Pancreas (tissue), 10 donors: ENCODE measurements at regions not wholly inside any gene's neighbourhood (a gene's known extent, or its start where the extent isn't known, plus 50 kb on each side); places are given as distances from the start of the nearest gene placed in this dataset.
"Not testable (repeated sequence)": the region's sequence is repeated elsewhere in the genome, so short reads cannot be mapped to it uniquely, and the experiment has no call there.

Experiments used
- ATAC-seq, 4 donors: fragments of 200-7000 bp; cut with Tn5 transposase; one replicate each; pipeline versions ENCODE4 v1.8.0 to v1.9.1; 2020; ENCODE audit warnings: mild to moderate bottlenecking in 4 of 4, moderate library complexity in 4 of 4
- DNase-seq, 6 donors: peaks; one replicate each; pipeline ENCODE4 v3.0.0-alpha.2; 2020
- FAIRE-seq: peaks from 2 replicates; lab custom pipeline; 2012; peaks lifted over from hg19 to GRCh38; lab: Jason Lieb, UNC
- H3K27ac ChIP-seq, 4 donors: fragments of 200-600 bp; sonication (generic); 1 replicate in 3 of 4; 2 replicates in 1 of 4; pipeline versions ENCODE4 v1.5.0 to v1.8.0; 2020
- H3K27me3 ChIP-seq, 4 donors: fragments of 200-600 bp; one replicate each; pipeline ENCODE4 v1.8.0; 2021
- H3K36me3 ChIP-seq, 3 donors: fragments of 200-600 bp; sonication (generic) in 1 of 3; one replicate each; pipeline versions ENCODE4 v1.5.0 to v1.8.0; 2020 to 2021
- H3K4me1 ChIP-seq, 3 donors: fragments of 200-600 bp; one replicate each; pipeline ENCODE4 v1.8.0; 2021
- H3K4me3 ChIP-seq, 4 donors: fragments of 200-600 bp; sonication (generic) in 2 of 4; one replicate each; pipeline versions ENCODE4 v1.5.0 to v1.8.0; 2020 to 2021
- H3K9me3 ChIP-seq, 4 donors: fragments of 200-600 bp; one replicate each; pipeline ENCODE4 v1.8.0; 2021
- CTCF ChIP-seq, 4 donors: fragments of 200-600 bp; sonication (generic) in 3 of 4; IDR thresholded peaks; one replicate each; pipeline versions ENCODE4 v1.5.0 to v1.8.0; 2021; ENCODE audit warnings: antibody characterized with exemption in 4 of 4
- WGBS, 2 donors: extraction: QIAGEN DNeasy Blood & Tissue Kit; methylation state at CpG; one replicate each; pipeline ENCODE4 v1.1.7; 2013; 5-methylcytosine and 5-hydroxymethylcytosine counted together
- intact Hi-C, 3 donors: fragments of 100-400 bp; cut with DNase I; formaldehyde crosslinking; loops; one replicate each; pipeline versions ENCODE4 v1.11.1 to v1.14.2; 2022
- donor health status: healthy with polysubstance abuse.
- donor health status: DM: no; HTN: no; CAD: no; lungs with moderate emphysema.
- donor health status: DM: no; HTN: no; CAD: no.
- donor health status: control.
- donor health status: control.
- donor health status: Bipolar disorder and iron deficiency.
- donor health status: DM: yes; HTN: yes; CAD: no.
- donor health status: DM: no; HTN: no; CAD: no.
- donor health status: DM: no; HTN: no; CAD: no.
- donor health status: DM: yes; HTN: yes; CAD: no.

DNA sequence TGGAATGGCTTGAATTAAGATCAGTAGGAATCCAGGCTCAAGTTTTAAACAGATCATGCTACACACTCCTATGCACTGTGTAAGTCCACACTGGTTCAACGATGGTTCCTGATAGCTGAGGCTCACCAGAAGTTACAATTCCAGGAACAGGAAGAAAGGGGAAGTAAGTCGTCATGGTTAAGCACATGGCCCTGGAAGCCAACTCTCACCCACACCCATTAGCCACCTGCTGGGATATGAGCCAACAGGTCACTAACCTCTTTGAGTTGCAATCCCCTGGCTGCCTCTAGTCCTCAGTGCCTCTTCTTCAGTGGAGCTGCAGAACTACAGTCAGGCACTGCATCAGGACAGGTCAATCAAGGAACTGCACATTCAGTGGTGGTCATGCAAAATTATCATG lies 133.5 kb downstream of the TMEM182 start:
- Histone ChIP-seq H3K36me3 (no peaks in the 10 kb centered on the region), H3K4me1 (no peaks in the 10 kb centered on the region), H3K27ac (no peak overlapping the region), H3K9me3 (peaks cover 0 to 3% (median 0%) of the 10 kb centered on the region in 4 donors), H3K4me3 (no peak overlapping the region), H3K27me3 (no peaks in the 10 kb centered on the region)
- intact Hi-C loops = no loop called here
- ATAC-seq = no peak
- no peak for TF ChIP-seq CTCF (IDR thresholded peaks at IDR 0.05)
- 49 to 67% methylated on average over 2 of the region's 2 CpGs for WGBS, 2 donors
- no peak for DNase-seq
- FAIRE-seq = no peak

GRCh38 chr2:102909240-102909639 lies 147.4 kb downstream of the TMEM182 start:
- H3K27me3 ChIP-seq, H3K9me3 ChIP-seq, H3K4me3 ChIP-seq, FAIRE-seq, H3K27ac ChIP-seq, DNase-seq, H3K36me3 ChIP-seq, ATAC-seq, intact Hi-C loops, H3K4me1 ChIP-seq: not testable (repeated sequence)
- WGBS, 2 donors = 53 to 73% methylated on average over 2 of the region's 2 CpGs

- no peak overlapping the region for H3K27ac ChIP-seq
- H3K4me3 ChIP-seq = no peak overlapping the region
- H3K27me3 ChIP-seq = no peaks in the 10 kb centered on the region
- H3K36me3 ChIP-seq = no peaks in the 10 kb centered on the region
- TF ChIP-seq CTCF (IDR thresholded peaks at IDR 0.05) = no peak
- H3K4me1 ChIP-seq = no peaks in the 10 kb centered on the region
- intact Hi-C loops = no loop called here
- DNase-seq (no peak), ATAC-seq (no peak), FAIRE-seq (no peak)
- WGBS, 2 donors = 63 to 77% methylated on average over 6 of the region's 6 CpGs
- H3K9me3 ChIP-seq = no peaks in the 10 kb centered on the region
Measured at GRCh38 chr2:102910724-102911123, 148.9 kb downstream of the TMEM182 start.

DNA sequence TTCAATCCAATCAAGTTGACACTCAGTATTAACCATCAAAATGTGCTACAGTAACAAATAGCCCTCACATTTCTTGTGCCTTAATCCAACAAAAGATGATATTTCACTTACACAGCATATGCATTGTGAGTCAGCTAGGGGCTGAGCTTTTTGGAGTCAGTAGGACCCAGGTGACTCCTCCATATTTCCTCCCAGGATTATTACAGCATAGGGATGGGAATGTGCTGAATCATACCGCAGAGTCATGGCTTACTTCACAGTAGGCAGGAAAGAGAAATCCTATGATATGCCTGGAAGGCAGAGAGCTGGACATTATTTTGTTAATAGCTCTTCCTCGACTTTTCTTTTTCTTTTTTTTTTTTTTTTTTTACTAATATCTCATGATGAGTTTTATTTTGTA lies 153.3 kb downstream of the TMEM182 start:
- no peak for TF ChIP-seq CTCF (IDR thresholded peaks at IDR 0.05)
- no peaks in the 10 kb centered on the region for H3K4me1 ChIP-seq
- H3K9me3 ChIP-seq = no peaks in the 10 kb centered on the region
- no peak for ATAC-seq
- FAIRE-seq = no peak
- H3K4me3 ChIP-seq = no peak overlapping the region
- intact Hi-C loops = no loop called here
- no peaks in the 10 kb centered on the region for H3K36me3 ChIP-seq
- 66 to 79% methylated on average over 2 of the region's 2 CpGs for WGBS, 2 donors
- H3K27me3 ChIP-seq = no peaks in the 10 kb centered on the region
- no peak for DNase-seq
- no peak overlapping the region for H3K27ac ChIP-seq

GRCh38 chr2:102922321-102922720 lies 160.5 kb downstream of the TMEM182 start:
- no peak overlapping the region for H3K4me3 ChIP-seq
- no peak overlapping the region for H3K27ac ChIP-seq
- no peaks in the 10 kb centered on the region for H3K4me1 ChIP-seq
- 25 to 30% methylated on average over 4 of the region's 4 CpGs for WGBS, 2 donors
- no peaks in the 10 kb centered on the region for H3K9me3 ChIP-seq
- no peak for TF ChIP-seq CTCF (IDR thresholded peaks at IDR 0.05)
- no peaks in the 10 kb centered on the region for H3K36me3 ChIP-seq
- DNase-seq (no peak), FAIRE-seq (no peak), ATAC-seq (no peak)
- H3K27me3 ChIP-seq = no peaks in the 10 kb centered on the region
- intact Hi-C loops = no loop called here

DNA sequence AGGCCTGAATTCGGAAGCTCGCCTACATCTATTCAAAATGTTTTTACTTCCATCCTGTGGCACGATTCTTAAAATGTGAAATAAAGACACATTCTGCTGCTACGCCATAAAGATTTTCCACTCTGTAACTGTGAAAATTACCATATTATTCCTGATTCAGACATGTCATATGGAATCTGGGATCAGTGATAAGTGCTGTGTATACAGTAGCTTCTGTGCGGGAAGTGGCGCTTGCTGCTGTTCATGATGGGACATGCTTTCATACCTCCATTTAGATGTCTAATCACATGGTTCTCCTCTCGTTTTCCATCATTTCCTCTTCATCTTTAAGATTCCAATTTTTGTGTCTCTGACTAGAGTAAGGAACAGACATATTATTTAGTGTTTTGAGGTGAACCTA lies 163.2 kb downstream of the TMEM182 start:
- ATAC-seq = no peak
- intact Hi-C loops = no loop called here

More for the DNA sequence above, 163.2 kb downstream of the TMEM182 start:
- no peaks in the 10 kb centered on the region for H3K9me3 ChIP-seq
- no peak overlapping the region for H3K4me3 ChIP-seq
- no peaks in the 10 kb centered on the region for H3K4me1 ChIP-seq
- no peak for TF ChIP-seq CTCF (IDR thresholded peaks at IDR 0.05)
- no peak for FAIRE-seq
- DNase-seq = no peak
- no peaks in the 10 kb centered on the region for H3K27me3 ChIP-seq
- H3K36me3 ChIP-seq = no peaks in the 10 kb centered on the region
- no peak overlapping the region for H3K27ac ChIP-seq
- 76 to 86% methylated on average over 7 of the region's 7 CpGs for WGBS, 2 donors
